Hepatic stellate cell (primary cell): ENCODE measurements at regions not wholly inside any gene's neighbourhood (a gene's known extent, or its start where the extent isn't known, plus 50 kb on each side); places are given as distances from the start of the nearest gene placed in this dataset.

Experiments used
- DNase-seq: peaks from one replicate; pipeline ENCODE4 v3.0.0; 2011; ENCODE audit warnings: low spot score

GRCh38 chr6:15716889-15717288 lies 54.1 kb upstream of the DTNBP1 start:
- DNase-seq: no peak

GRCh38 chr6:15715851-15716250 lies 53.0 kb upstream of the DTNBP1 start:
- no peak for DNase-seq

GRCh38 chr6:15715060-15715459 lies 52.2 kb upstream of the DTNBP1 start:
- no peak for DNase-seq

- no peak for DNase-seq
Measured at GRCh38 chr6:15714658-15715057, 51.8 kb upstream of the DTNBP1 start.

- no peak for DNase-seq
Measured at GRCh38 chr6:15713325-15713724, 50.5 kb upstream of the DTNBP1 start.

- no peak for DNase-seq
Measured at GRCh38 chr6:15712797-15713196, 50.0 kb upstream of the DTNBP1 start.
